Brain microvascular endothelial cell (primary cell): ENCODE measurements at regions not wholly inside any gene's neighbourhood (a gene's known extent, or its start where the extent isn't known, plus 50 kb on each side); places are given as distances from the start of the nearest gene placed in this dataset.
"Not testable (repeated sequence)": the region's sequence is repeated elsewhere in the genome, so short reads cannot be mapped to it uniquely, and the experiment has no call there.

Experiments
- DNase-seq: peaks from one replicate; pipeline ENCODE4 v3.0.0-alpha.2; 2020
- H3K27ac ChIP-seq: fragments of 250-450 bp; sonication (Bioruptor Pico); 2 replicates; pipeline ENCODE4 v1.5.1; 2020; ENCODE audit warnings: mild to moderate bottlenecking, moderate library complexity
- H3K27me3 ChIP-seq: fragments of 250-450 bp; sonication (Bioruptor Pico); replicated peaks from 2 replicates; pipeline ENCODE4 v1.5.1; 2020; ENCODE audit warnings: mild to moderate bottlenecking
- H3K36me3 ChIP-seq: fragments of 250-450 bp; sonication (Bioruptor Pico); replicated peaks from 2 replicates; pipeline ENCODE4 v1.5.1; 2020; ENCODE audit warnings: mild to moderate bottlenecking
- H3K4me3 ChIP-seq: 2 replicates; pipeline ENCODE4 v1.5.1; 2011; ENCODE audit warnings: low read depth, mild to moderate bottlenecking, control low read depth, low read length, moderate library complexity
- in situ Hi-C: cut with HindIII; loops from 2 replicates; pipeline ENCODE4 v1.10.0; 2017; ENCODE audit warnings: low sequenced_read_pairs, low pct_ligation_motif_present
- TF ChIP-seq, protein P1 (sequence below): IDR thresholded peaks from 2 replicates; pipeline ENCODE4 v1.5.1; 2011; ENCODE audit warnings: low read depth, mild to moderate bottlenecking, moderate library complexity, low read length, control low read depth, inconsistent platforms; ENCODE audit errors: missing control alignments

DNA sequence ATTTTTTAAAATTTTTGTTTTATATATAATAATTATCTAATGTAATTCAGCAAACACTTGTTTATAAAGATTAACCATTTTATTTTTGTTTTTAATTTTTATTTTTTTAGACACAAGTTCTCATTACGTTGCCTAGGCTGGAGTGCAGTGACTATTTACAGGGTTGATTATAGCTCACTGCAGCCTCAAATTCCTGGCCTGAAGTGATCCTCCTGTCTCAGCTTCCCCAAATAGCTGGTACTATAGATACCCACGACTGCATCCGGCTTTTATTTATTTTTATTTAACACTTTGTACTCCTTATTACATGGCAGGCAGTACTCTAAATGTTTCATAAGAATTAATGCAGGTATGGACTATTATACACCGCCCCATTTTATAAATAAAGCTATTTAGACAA is 288.7 kb downstream of the MDFIC start:
- TF ChIP-seq, protein P1, sequence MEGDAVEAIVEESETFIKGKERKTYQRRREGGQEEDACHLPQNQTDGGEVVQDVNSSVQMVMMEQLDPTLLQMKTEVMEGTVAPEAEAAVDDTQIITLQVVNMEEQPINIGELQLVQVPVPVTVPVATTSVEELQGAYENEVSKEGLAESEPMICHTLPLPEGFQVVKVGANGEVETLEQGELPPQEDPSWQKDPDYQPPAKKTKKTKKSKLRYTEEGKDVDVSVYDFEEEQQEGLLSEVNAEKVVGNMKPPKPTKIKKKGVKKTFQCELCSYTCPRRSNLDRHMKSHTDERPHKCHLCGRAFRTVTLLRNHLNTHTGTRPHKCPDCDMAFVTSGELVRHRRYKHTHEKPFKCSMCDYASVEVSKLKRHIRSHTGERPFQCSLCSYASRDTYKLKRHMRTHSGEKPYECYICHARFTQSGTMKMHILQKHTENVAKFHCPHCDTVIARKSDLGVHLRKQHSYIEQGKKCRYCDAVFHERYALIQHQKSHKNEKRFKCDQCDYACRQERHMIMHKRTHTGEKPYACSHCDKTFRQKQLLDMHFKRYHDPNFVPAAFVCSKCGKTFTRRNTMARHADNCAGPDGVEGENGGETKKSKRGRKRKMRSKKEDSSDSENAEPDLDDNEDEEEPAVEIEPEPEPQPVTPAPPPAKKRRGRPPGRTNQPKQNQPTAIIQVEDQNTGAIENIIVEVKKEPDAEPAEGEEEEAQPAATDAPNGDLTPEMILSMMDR, result no peak
- no peak for DNase-seq
- Histone ChIP-seq H3K27me3 (no peaks in the 10 kb centered on the region), H3K4me3 (no peak overlapping the region), H3K27ac (no peak overlapping the region), H3K36me3 (no peaks in the 10 kb centered on the region)
- in situ Hi-C loops, result no loop called here

DNA sequence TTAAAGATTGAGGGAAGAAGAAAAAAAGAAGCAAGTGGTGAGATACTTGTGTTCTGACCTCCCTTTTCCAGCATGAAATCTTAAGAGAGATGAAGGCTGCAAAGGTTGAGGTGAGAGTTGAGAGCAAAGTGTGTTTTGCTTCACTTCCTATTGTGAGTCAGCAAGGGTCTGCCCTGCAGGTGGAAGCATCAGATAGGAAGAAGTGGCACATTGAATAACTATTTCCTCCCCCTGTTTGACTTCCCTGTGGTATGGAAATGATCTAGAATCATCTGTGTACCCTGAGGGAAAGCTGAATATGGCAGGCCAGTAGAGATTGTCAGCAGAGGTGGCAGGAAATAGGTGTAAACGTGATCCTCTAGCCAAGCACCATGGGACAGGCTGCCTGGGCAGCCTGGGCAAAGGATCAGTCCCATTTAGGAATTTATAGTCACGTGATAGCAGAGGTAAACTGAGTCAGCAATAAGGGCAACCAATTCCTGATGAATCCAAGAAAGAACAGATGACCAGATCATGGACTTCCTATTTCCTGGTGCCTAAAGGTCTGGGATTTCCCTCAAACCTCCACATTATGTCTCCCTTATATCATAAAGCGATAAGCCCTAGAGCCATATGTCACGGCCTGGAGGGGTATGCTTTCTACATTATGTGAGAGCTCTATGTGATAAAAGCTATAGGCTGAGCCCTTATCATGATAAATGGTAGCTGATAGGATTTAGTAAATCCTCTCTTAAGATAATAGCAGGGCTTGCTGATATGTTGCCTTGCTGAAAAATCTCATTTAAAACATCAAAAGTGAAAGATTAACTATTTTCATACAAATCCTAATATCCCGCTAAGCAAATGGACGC is 287.0 kb downstream of the MDFIC start:
- TF ChIP-seq, protein P1, result no peak
- Histone ChIP-seq H3K36me3 (no peaks in the 10 kb centered on the region), H3K27ac (no peak overlapping the region), H3K27me3 (no peaks in the 10 kb centered on the region), H3K4me3 (no peak overlapping the region)
- in situ Hi-C loops, result no loop called here
- DNase-seq, result no peak

DNA sequence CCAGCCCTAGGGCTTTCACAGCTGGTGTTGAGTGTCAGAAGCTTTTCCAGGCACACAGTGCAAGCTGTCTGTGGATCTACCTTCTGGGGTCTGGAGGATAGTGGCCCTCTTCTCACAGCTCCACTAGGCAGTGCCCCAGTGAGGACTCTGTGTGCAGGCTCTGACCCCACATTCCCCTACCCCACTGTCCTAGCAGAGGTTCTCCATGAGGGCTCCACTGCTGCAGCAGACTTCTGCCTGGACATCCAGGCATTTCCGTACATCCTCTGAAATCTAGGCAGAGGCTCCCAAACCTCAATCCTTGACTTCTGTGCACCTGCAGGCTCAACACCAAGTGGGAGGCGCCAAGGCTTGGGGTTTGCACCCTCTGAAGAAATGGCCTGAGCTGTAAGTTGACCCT is 284.5 kb downstream of the MDFIC start:
- DNase-seq, in situ Hi-C loops, H3K4me3 ChIP-seq, H3K27me3 ChIP-seq, H3K36me3 ChIP-seq, H3K27ac ChIP-seq: not testable (repeated sequence)

DNA sequence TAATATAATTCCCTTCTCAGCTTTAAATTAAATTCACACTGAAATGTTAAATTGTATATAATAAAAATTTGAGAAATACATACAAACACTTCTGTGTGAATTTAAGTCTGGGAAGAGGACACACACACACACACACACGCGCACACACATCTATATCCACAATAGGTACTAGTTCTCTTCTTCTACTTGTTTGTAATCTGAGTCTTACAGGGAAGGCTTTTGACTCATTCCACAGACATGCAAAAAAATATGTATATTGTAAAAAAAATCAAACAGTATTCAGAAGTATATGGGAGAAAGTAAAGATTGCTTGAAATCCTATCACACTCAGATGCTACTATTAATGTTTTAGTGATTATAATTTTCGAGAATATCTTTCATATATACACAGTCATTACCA is 276.2 kb downstream of the MDFIC start:
- in situ Hi-C loops, result no loop called here
- DNase-seq, result peak; percentile 20

DNA sequence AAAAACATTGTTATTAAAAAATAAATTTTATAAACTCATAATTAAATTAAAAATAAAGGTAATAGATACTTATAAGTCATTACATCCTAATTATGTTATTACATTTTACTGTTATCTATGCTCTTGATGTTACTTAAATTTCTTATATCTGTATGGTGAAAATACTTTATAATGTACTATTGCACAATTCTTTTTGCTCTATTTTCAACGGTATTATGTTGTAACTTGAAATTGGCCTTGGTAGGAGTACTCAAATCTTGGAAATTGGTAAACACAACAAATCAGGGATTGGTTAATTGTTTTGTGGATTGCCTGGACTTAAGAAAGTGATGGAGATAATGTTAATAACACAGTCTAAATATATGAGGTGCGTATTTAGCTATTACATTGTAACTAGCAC is 273.3 kb downstream of the MDFIC start:
- in situ Hi-C loops, result no loop called here
- H3K27me3 ChIP-seq, result no peaks in the 10 kb centered on the region
- TF ChIP-seq, protein P1, result no peak
- no peak overlapping the region for H3K27ac ChIP-seq
- H3K36me3 ChIP-seq, result no peaks in the 10 kb centered on the region
- H3K4me3 ChIP-seq, result no peak overlapping the region
- DNase-seq, result no peak

More for the DNA sequence above, 276.2 kb downstream of the MDFIC start:
- Histone ChIP-seq H3K27me3 (no peaks in the 10 kb centered on the region), H3K4me3 (no peak overlapping the region), H3K27ac (no peak overlapping the region), H3K36me3 (no peaks in the 10 kb centered on the region)
- TF ChIP-seq, protein P1, result no peak

DNA sequence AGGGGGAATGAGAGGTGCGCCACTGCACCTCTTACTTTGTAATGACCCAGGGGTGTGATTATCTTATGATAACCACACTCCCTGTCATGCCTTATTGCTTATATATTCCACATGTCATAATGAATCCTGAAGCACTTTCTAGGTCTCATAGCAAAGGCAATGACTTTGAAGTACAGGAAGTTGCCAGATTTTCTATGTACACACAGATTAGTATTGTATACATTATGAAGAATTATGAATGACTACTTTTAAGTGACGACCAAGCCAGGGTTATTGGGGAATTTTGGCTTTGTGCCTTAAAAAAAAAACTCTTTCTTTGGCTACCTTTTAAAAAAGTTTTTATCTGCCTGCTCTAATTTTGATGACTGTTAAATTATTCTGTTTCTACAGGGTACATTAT is 269.6 kb downstream of the MDFIC start:
- Histone ChIP-seq H3K27ac (no peak overlapping the region), H3K36me3 (no peaks in the 10 kb centered on the region), H3K27me3 (no peaks in the 10 kb centered on the region), H3K4me3 (no peak overlapping the region)
- TF ChIP-seq, protein P1, result no peak
- DNase-seq, result no peak
- in situ Hi-C loops, result no loop called here
